Activated CD4-positive, alpha-beta T cell treated with anti-CD3 and anti-CD28 coated beads, Interleukin-2, amount 50 U/mL, for 48 hours (primary cell): ENCODE measurements at regions not wholly inside any gene's neighbourhood (a gene's known extent, or its start where the extent isn't known, plus 50 kb on each side); places are given as distances from the start of the nearest gene placed in this dataset.

Experiments
- DNase-seq, 2 experiments: peaks; one replicate each; pipeline ENCODE4 v3.0.0-alpha.2; 2020

- DNase-seq, result no peak
Observed at GRCh38 chr1:239539812-239540211, 153.4 kb downstream of the CHRM3 start.

GRCh38 chr1:239543873-239544272, 157.5 kb downstream of the CHRM3 start:
- no peak for DNase-seq

GRCh38 chr1:239545466-239545865, 159.1 kb downstream of the CHRM3 start:
- no peak for DNase-seq

GRCh38 chr1:239547987-239548386, 161.6 kb downstream of the CHRM3 start:
- no peak for DNase-seq

GRCh38 chr1:239550178-239550577, 163.8 kb downstream of the CHRM3 start:
- no peak for DNase-seq

GRCh38 chr1:239555350-239555749, 169.0 kb downstream of the CHRM3 start:
- no peak for DNase-seq

GRCh38 chr1:239558559-239558958, 172.2 kb downstream of the CHRM3 start:
- DNase-seq, result no peak

- no peak for DNase-seq
Observed at GRCh38 chr1:239558991-239559390, 172.6 kb downstream of the CHRM3 start.

- DNase-seq, result no peak
Observed at GRCh38 chr1:239560921-239561320, 174.6 kb downstream of the CHRM3 start.

GRCh38 chr1:239562095-239562494, 175.7 kb downstream of the CHRM3 start:
- no peak for DNase-seq

GRCh38 chr1:239563681-239564080, 177.3 kb downstream of the CHRM3 start:
- DNase-seq, result no peak

GRCh38 chr1:239566074-239566473, 179.7 kb downstream of the CHRM3 start:
- DNase-seq, result no peak

- DNase-seq, result no peak
Observed at GRCh38 chr1:239570878-239571277, 184.5 kb downstream of the CHRM3 start.

GRCh38 chr1:239572183-239572582, 185.8 kb downstream of the CHRM3 start:
- no peak for DNase-seq

GRCh38 chr1:239574112-239574511, 187.7 kb downstream of the CHRM3 start:
- no peak for DNase-seq

- no peak for DNase-seq
Observed at GRCh38 chr1:239575113-239575512, 188.7 kb downstream of the CHRM3 start.

- DNase-seq, result no peak
Observed at GRCh38 chr1:239583536-239583935, 197.2 kb downstream of the CHRM3 start.

GRCh38 chr1:239586128-239586527, 199.8 kb downstream of the CHRM3 start:
- DNase-seq, result no peak

- DNase-seq, result peak; percentile 2 to 17
Observed at GRCh38 chr1:239587066-239587465, 200.7 kb downstream of the CHRM3 start.

GRCh38 chr1:239587574-239588369, 201.4 kb downstream of the CHRM3 start:
- no peak for DNase-seq

GRCh38 chr1:239590556-239590955, 204.2 kb downstream of the CHRM3 start:
- DNase-seq, result no peak

GRCh38 chr1:239593527-239593926, 207.2 kb downstream of the CHRM3 start:
- DNase-seq, result no peak

GRCh38 chr1:239600588-239600987, 214.2 kb downstream of the CHRM3 start:
- DNase-seq, result no peak

GRCh38 chr1:239601108-239601507, 214.7 kb downstream of the CHRM3 start:
- no peak for DNase-seq

- DNase-seq, result no peak
Observed at GRCh38 chr1:239603530-239603929, 217.2 kb downstream of the CHRM3 start.
